HG02852 (cell line): ENCODE measurements at regions not wholly inside any gene's neighbourhood (a gene's known extent, or its start where the extent isn't known, plus 50 kb on each side); places are given as distances from the start of the nearest gene placed in this dataset.

ENCODE experiments used
- ATAC-seq: cut with Tn5 transposase; IDR thresholded peaks from one replicate; pipeline ENCODE4 v1.9.1; 2021; ENCODE audit warnings: mild to moderate bottlenecking, moderate library complexity; ENCODE audit not compliant: unreplicated experiment

GRCh38 chr4:128573781-128574508 is 235.6 kb upstream of the JADE1 start:
- no peak for ATAC-seq

GRCh38 chr4:128572778-128573241 is 236.7 kb upstream of the JADE1 start:
- ATAC-seq, result no peak

- ATAC-seq, result no peak
Observed at GRCh38 chr4:128571747-128572146, 237.8 kb upstream of the JADE1 start.

- ATAC-seq, result no peak
Observed at GRCh38 chr4:128570387-128570975, 239.0 kb upstream of the JADE1 start.

GRCh38 chr4:128566693-128567092 is 242.8 kb upstream of the JADE1 start:
- ATAC-seq, result no peak

GRCh38 chr4:128565565-128566186 is 243.8 kb upstream of the JADE1 start:
- peak; percentile 48 for ATAC-seq

GRCh38 chr4:128565054-128565453 is 244.4 kb upstream of the JADE1 start:
- ATAC-seq, result no peak

GRCh38 chr4:128564081-128564630 is 245.3 kb upstream of the JADE1 start:
- no peak for ATAC-seq

GRCh38 chr4:128560754-128561495 is 248.6 kb upstream of the JADE1 start:
- no peak for ATAC-seq

- ATAC-seq, result peak; percentile 43
Observed at GRCh38 chr4:128558896-128559679, 250.4 kb upstream of the JADE1 start.

GRCh38 chr4:128556756-128557155 is 252.7 kb upstream of the JADE1 start:
- no peak for ATAC-seq

GRCh38 chr4:128553686-128554515 is 255.6 kb upstream of the JADE1 start:
- no peak for ATAC-seq

GRCh38 chr4:128552586-128552907 is 257.0 kb upstream of the JADE1 start:
- no peak for ATAC-seq

- ATAC-seq, result no peak
Observed at GRCh38 chr4:128551280-128551679, 258.2 kb upstream of the JADE1 start.

- ATAC-seq, result no peak
Observed at GRCh38 chr4:128550060-128550459, 259.4 kb upstream of the JADE1 start.

GRCh38 chr4:128549636-128550035 is 259.9 kb upstream of the JADE1 start:
- ATAC-seq, result no peak

GRCh38 chr4:128548381-128548780 is 260.8 kb upstream of the PGRMC2 start:
- no peak for ATAC-seq

- ATAC-seq, result no peak
Observed at GRCh38 chr4:128544272-128544671, 256.7 kb upstream of the PGRMC2 start.

- no peak for ATAC-seq
Observed at GRCh38 chr4:128543696-128544095, 256.1 kb upstream of the PGRMC2 start.

GRCh38 chr4:128542047-128542446 is 254.4 kb upstream of the PGRMC2 start:
- no peak for ATAC-seq
